Esophagus squamous epithelium (tissue), 5 donors: ENCODE measurements at regions not wholly inside any gene's neighbourhood (a gene's known extent, or its start where the extent isn't known, plus 50 kb on each side); places are given as distances from the start of the nearest gene placed in this dataset.
"Not testable (repeated sequence)": the region's sequence is repeated elsewhere in the genome, so short reads cannot be mapped to it uniquely, and the experiment has no call there.

Source experiments
- DNase-seq: peaks from one replicate; lab custom pipeline; 2025; lab: John Stamatoyannopoulos, UW
- H3K27ac ChIP-seq, 4 donors: fragments of 200-600 bp; sonication (generic); one replicate each; pipeline ENCODE4 v1.5.1; 2016 to 2019; ENCODE audit warnings: mild to moderate bottlenecking in 1 of 4
- H3K27me3 ChIP-seq, 4 donors: fragments of 200-600 bp; sonication (generic); 1 replicate in 3 of 4; 2 replicates in 1 of 4; pipeline versions ENCODE4 v1.5.1 to v1.6.0; 2017 to 2021; ENCODE audit warnings: antibody characterized with exemption in 1 of 4
- H3K36me3 ChIP-seq, 3 donors: fragments of 200-600 bp; sonication (generic); one replicate each; pipeline ENCODE4 v1.5.1; 2016 to 2019
- H3K4me1 ChIP-seq, 3 donors: fragments of 200-600 bp; sonication (generic); one replicate each; pipeline ENCODE4 v1.5.1; 2017 to 2019
- H3K4me3 ChIP-seq, 4 donors: fragments of 200-600 bp; sonication (generic); 1 replicate in 3 of 4; 2 replicates in 1 of 4; pipeline ENCODE4 v1.5.1; 2016 to 2019; ENCODE audit warnings: mild to moderate bottlenecking in 2 of 4, moderate library complexity in 1 of 4
- H3K9me3 ChIP-seq, 3 donors: fragments of 200-600 bp; sonication (generic); one replicate each; pipeline ENCODE4 v1.5.1; 2016 to 2019
- POLR2A ChIP-seq, 4 donors: fragments of 450-650 bp; IDR thresholded peaks; one replicate each; pipeline ENCODE4 v1.6.1; 2017; ENCODE audit warnings: antibody characterized with exemption in 4 of 4, mild to moderate bottlenecking in 4 of 4, moderate library complexity in 3 of 4
- WGBS, 2 donors: methylation state at CpG; one replicate each; pipeline ENCODE4 v1.1.5; 2018; 5-methylcytosine and 5-hydroxymethylcytosine counted together
- intact Hi-C: fragments of 100-400 bp; cut with DNase I; formaldehyde crosslinking; loops from one replicate; pipeline ENCODE4 v1.15.0; 2022
- TF ChIP-seq, protein P1 (sequence below), 6 experiments: fragments of 450-650 bp in 4 of 6; fragments of 200-600 bp in 2 of 6; sonication (generic) in 2 of 6; IDR thresholded peaks; one replicate each; pipeline ENCODE4 v1.5.1; 2016 to 2019; ENCODE audit warnings: antibody characterized with exemption in 6 of 6, mild to moderate bottlenecking in 4 of 6, moderate library complexity in 4 of 6
- donor health status: DM: yes; HTN: yes; CAD: no.

DNA sequence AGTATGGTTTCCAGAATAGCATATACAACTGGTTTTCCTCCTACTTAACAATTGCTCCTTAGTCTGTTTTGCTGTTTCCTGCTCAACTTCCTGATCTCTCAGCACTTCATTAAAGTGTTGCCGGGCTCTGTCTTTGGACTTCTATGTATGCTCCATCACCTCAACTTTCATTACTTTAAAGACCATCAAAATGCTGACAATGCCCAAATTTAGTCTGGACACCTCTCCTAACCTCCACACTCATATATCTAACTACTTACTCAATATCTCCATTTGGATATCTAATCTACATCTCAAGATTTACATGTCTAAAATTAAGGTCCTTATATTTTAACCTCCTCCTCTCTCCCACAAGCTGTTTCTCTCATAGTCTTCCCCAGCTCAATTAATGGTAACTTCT is 54.4 kb upstream of the LGR5 start:
- intact Hi-C loops, result no loop called here
- no peaks in the 10 kb centered on the region for H3K9me3 ChIP-seq
- H3K27me3 ChIP-seq, result no peaks in the 10 kb centered on the region
- H3K27ac ChIP-seq, result no peak overlapping the region
- H3K36me3 ChIP-seq, result no peaks in the 10 kb centered on the region
- TF ChIP-seq POLR2A (IDR thresholded peaks at IDR 0.05), result no peak
- TF ChIP-seq, protein P1, sequence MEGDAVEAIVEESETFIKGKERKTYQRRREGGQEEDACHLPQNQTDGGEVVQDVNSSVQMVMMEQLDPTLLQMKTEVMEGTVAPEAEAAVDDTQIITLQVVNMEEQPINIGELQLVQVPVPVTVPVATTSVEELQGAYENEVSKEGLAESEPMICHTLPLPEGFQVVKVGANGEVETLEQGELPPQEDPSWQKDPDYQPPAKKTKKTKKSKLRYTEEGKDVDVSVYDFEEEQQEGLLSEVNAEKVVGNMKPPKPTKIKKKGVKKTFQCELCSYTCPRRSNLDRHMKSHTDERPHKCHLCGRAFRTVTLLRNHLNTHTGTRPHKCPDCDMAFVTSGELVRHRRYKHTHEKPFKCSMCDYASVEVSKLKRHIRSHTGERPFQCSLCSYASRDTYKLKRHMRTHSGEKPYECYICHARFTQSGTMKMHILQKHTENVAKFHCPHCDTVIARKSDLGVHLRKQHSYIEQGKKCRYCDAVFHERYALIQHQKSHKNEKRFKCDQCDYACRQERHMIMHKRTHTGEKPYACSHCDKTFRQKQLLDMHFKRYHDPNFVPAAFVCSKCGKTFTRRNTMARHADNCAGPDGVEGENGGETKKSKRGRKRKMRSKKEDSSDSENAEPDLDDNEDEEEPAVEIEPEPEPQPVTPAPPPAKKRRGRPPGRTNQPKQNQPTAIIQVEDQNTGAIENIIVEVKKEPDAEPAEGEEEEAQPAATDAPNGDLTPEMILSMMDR (IDR thresholded peaks at IDR 0.05), result no peak
- no peaks in the 10 kb centered on the region for H3K4me1 ChIP-seq
- H3K4me3 ChIP-seq, result no peak overlapping the region
- no peak for DNase-seq
- 42 to 53% methylated on average over 1 of the region's 1 CpG for WGBS, 2 donors

DNA sequence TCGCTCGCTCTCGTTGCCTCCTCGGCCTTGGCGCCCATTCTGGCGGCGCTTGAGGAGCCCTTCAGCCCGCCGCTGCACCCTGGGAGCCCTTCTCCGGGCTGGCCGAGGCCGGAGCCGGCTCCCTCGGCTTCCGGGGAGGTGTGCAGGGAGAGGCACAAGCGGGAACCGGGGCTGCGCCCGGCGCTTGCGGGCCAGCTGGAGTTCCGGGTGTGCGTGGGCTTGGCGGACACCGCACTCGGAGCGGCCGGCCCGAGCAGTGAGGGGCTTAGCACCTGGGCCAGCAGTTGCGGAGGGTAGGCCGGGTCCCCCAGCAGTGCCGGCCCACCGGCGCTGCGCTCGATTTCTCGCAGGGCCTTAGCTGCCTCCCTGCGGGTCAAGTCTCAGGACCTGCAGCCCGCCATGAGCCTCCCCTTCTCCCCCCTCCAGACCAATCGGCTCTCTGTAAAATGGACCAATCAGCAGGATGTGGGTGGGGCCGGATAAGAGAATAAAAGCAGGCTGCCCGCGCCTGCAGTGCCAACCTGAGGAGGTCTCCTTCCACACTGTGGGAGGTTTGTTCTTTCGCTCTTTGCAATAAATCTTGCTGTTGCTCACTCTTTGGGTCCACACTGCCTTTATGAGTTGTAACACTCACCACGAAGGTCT is 62.8 kb upstream of the LGR5 start:
- DNase-seq, H3K27ac ChIP-seq, intact Hi-C loops, H3K36me3 ChIP-seq, H3K4me3 ChIP-seq, H3K9me3 ChIP-seq, H3K27me3 ChIP-seq, H3K4me1 ChIP-seq: not testable (repeated sequence)
- 91 to 95% methylated on average over 4 to 9 of the region's 45 CpGs for WGBS, 2 donors

DNA sequence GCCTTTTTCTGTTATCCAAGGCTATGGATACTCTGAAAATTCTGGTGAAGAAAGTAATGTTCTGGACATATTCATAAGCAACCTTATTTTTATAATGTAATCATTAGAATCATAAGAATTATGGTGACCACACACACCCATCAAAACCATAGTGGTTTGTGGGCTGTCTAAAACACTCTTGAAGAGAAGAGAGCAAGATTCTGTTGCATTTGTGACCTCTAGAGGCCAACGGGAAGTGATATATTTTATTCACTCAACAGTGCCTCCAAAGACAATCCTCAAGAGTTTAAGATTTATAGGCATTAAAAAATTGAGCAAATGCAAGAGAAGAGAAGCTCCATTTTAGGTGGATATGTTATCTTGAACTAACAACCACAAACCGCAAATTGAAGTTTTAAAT is 68.5 kb upstream of the LGR5 start:
- WGBS, 2 donors, result 50 to 58% methylated on average over 2 of the region's 2 CpGs
- H3K27ac ChIP-seq, result no peak overlapping the region
- no peaks in the 10 kb centered on the region for H3K9me3 ChIP-seq
- no peak overlapping the region for H3K4me3 ChIP-seq
- H3K4me1 ChIP-seq, result no peaks in the 10 kb centered on the region
- TF ChIP-seq POLR2A (IDR thresholded peaks at IDR 0.05), result no peak
- TF ChIP-seq, protein P1 (IDR thresholded peaks at IDR 0.05), result no peak
- H3K27me3 ChIP-seq, result no peaks in the 10 kb centered on the region
- DNase-seq, result no peak
- intact Hi-C loops, result no loop called here
- H3K36me3 ChIP-seq, result no peaks in the 10 kb centered on the region

DNA sequence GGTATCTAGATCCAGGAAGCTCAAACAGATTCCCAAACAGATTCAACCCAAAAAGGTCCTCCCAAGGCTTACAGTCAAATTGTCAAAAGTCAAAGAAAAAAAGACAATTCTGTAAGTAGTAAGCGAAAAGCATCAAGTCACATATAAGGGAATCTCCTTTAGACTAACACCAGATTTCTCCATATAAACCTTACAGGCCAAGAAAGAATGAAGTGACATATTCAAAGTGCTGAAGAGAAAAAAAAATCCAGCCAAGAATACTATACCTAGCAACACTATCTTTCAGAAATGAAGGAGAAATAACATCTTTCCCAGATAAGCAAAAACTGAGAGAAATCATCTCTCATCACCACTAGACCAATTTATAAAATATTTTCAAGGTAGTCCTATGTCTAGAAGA is 79.6 kb upstream of the LGR5 start:
- no peaks in the 10 kb centered on the region for H3K4me1 ChIP-seq
- H3K36me3 ChIP-seq, result no peaks in the 10 kb centered on the region
- TF ChIP-seq POLR2A (IDR thresholded peaks at IDR 0.05), result no peak
- TF ChIP-seq, protein P1 (IDR thresholded peaks at IDR 0.05), result no peak
- DNase-seq, result no peak
- intact Hi-C loops, result no loop called here
- H3K27ac ChIP-seq, result no peak overlapping the region
- H3K27me3 ChIP-seq, result no peaks in the 10 kb centered on the region
- peaks cover 0 to 8% (median 0%) of the 10 kb centered on the region in 3 donors for H3K9me3 ChIP-seq
- no peak overlapping the region for H3K4me3 ChIP-seq
- 65 to 92% methylated on average over 1 of the region's 1 CpG for WGBS, 2 donors

DNA sequence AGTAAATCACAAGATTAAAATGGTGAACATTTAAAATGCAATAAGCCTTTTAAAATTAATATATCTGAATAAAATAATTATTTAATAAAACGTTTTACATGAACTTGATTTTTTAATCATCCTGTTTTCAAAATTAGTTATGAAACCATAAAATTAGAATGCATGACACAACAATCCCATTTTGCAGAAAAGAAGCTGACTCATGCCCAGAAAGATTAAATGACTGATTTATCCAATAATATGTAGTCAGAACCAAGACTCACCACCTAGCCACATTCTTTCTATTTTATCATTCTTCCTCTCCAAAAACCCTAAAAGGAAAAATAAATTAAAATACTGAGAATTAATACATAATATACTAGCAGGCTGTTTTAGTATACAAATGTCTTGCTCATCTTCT is 83.0 kb upstream of the LGR5 start:
- Histone ChIP-seq H3K36me3 (no peaks in the 10 kb centered on the region), H3K27me3 (no peaks in the 10 kb centered on the region), H3K4me3 (no peak overlapping the region), H3K9me3 (peaks cover 0 to 8% (median 0%) of the 10 kb centered on the region in 3 donors), H3K27ac (no peak overlapping the region), H3K4me1 (no peaks in the 10 kb centered on the region)
- WGBS, 2 donors, result 0% methylated on average over 1 of the region's 1 CpG
- TF ChIP-seq, protein P1 (IDR thresholded peaks at IDR 0.05), result no peak
- no peak for TF ChIP-seq POLR2A (IDR thresholded peaks at IDR 0.05)
- intact Hi-C loops, result no loop called here
- DNase-seq, result no peak

DNA sequence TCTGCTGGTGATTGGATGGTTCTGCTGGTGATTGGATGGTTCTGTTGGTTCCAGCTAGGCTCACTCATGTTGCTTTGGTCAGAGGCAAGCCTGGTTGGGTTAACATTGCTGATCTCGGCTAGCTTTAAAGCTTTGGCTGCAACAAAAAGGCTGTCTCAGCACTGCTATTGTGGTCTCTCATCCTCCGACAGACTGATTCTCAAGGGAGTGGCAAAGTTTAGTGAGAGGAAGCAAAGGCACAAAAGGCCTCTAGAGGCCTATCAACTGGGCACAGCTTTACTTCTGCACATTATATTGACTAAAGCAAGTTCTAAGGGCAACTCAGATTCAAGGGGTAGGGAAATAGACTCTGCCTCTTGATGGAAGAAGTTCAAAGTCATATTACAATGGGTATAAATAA is 84.7 kb upstream of the LGR5 start:
- Histone ChIP-seq H3K4me3 (no peak overlapping the region), H3K27me3 (no peaks in the 10 kb centered on the region), H3K27ac (no peak overlapping the region), H3K36me3 (no peaks in the 10 kb centered on the region), H3K4me1 (no peaks in the 10 kb centered on the region), H3K9me3 (peaks cover 0 to 5% (median 0%) of the 10 kb centered on the region in 3 donors)
- TF ChIP-seq POLR2A (IDR thresholded peaks at IDR 0.05), result no peak
- TF ChIP-seq, protein P1 (IDR thresholded peaks at IDR 0.05), result no peak
- WGBS, 2 donors, result 25 to 31% methylated on average over 2 of the region's 2 CpGs
- no peak for DNase-seq
- intact Hi-C loops, result no loop called here
